ENCODE measurements at regions not wholly inside any gene's neighbourhood (a gene's known extent, or its start where the extent isn't known, plus 50 kb on each side); places are given as distances from the start of the nearest gene placed in this dataset.

DNA sequence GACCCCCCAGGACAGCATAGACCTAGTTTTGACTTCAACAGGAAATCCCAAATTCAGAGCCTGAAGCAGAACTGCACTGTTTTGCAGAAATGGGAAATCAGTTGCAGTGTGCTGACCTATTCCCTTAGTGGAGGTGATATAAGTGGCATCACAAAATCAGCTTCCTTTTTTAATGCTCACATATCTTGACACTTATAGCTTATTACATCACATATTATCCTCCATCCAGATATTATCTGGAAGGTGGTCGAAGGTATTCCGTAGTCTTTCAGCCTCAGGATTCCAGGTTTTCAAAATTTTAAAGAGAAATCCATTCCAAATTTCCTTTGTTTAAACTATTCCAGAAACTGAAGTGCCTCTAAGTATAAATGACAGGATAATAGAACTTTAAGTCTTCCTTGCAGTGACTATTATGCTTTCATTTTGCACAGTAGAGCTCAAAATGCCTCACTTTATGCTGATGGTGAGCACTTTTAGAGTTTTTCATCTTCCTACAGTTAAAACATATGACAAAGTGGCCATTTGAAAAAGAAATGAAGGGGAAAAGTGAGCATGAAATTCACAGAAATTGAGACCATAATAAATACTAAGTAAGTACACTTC is 106.4 kb upstream of the DPYD start:
- Mint-ChIP-seq H3K27ac (no peak overlapping the region), H3K4me1 (ENCODE audit: low read depth) (peaks cover 18% of the 10 kb centered on the region), H3K9me3 (no peaks in the 10 kb centered on the region), H3K27me3 (ENCODE audit: low read depth) (peaks cover 12% of the 10 kb centered on the region), H3K4me3 (ENCODE audit: low read depth) (no peak overlapping the region), H3K36me3 (ENCODE audit: low read depth) (no peaks in the 10 kb centered on the region)
- intact Hi-C loops (cut with micrococcal nuclease): no loop called here
- DNase-seq (ENCODE audit: low spot score): no peak

- no peaks in the 10 kb centered on the region for H3K9me3 Mint-ChIP-seq
- no peak overlapping the region for H3K27ac Mint-ChIP-seq
- no peaks in the 10 kb centered on the region for H3K36me3 Mint-ChIP-seq (ENCODE audit: low read depth)
- no peak overlapping the region for H3K4me3 Mint-ChIP-seq (ENCODE audit: low read depth)
- intact Hi-C loops (cut with micrococcal nuclease): no loop called here
- peaks cover 18% of the 10 kb centered on the region for H3K27me3 Mint-ChIP-seq (ENCODE audit: low read depth)
- peaks cover 20% of the 10 kb centered on the region for H3K4me1 Mint-ChIP-seq (ENCODE audit: low read depth)
- no peak for DNase-seq (ENCODE audit: low spot score)
Measured at GRCh38 chr1:98025858-98026257, 105.0 kb upstream of the DPYD start.

DNA sequence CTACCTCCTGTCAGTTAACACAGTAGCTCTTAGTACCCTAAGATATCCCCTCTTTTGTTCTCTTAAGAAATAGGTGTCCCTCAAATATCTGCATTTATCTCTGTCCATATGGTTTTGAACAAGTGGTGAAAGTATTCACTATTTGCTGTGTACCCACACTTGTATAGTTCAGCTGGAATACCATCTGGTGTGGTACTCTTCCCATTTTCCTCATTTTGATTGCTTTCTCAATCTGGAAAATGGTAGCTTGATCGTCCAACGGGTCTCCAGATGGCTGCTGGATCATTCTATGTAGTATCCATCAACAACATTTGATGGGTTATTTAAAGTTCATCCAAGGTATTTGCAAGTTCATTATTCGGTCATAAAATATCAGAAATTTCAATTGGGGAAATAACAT is 100.3 kb upstream of the DPYD start:
- Mint-ChIP-seq H3K36me3 (ENCODE audit: low read depth) (no peaks in the 10 kb centered on the region), H3K27me3 (ENCODE audit: low read depth) (peaks cover 24% of the 10 kb centered on the region), H3K4me1 (ENCODE audit: low read depth) (peaks cover 27% of the 10 kb centered on the region), H3K27ac (no peak overlapping the region), H3K9me3 (no peaks in the 10 kb centered on the region), H3K4me3 (ENCODE audit: low read depth) (no peak overlapping the region)
- intact Hi-C loops (cut with micrococcal nuclease): no loop called here
- DNase-seq (ENCODE audit: low spot score): no peak

GRCh38 chr1:98019747-98020146 is 98.9 kb upstream of the DPYD start:
- H3K4me1 Mint-ChIP-seq (ENCODE audit: low read depth): peaks cover 27% of the 10 kb centered on the region
- no peak for DNase-seq (ENCODE audit: low spot score)
- no peak overlapping the region for H3K27ac Mint-ChIP-seq
- intact Hi-C loops (cut with micrococcal nuclease): loop anchor here (5.0 kb wide), 1 partner anchor 97 kb away; the partner anchor contains the start of gene DPYD
- H3K4me3 Mint-ChIP-seq (ENCODE audit: low read depth): no peak overlapping the region
- H3K36me3 Mint-ChIP-seq (ENCODE audit: low read depth): no peaks in the 10 kb centered on the region
- no peaks in the 10 kb centered on the region for H3K9me3 Mint-ChIP-seq
- peaks cover 32% of the 10 kb centered on the region for H3K27me3 Mint-ChIP-seq (ENCODE audit: low read depth)

DNA sequence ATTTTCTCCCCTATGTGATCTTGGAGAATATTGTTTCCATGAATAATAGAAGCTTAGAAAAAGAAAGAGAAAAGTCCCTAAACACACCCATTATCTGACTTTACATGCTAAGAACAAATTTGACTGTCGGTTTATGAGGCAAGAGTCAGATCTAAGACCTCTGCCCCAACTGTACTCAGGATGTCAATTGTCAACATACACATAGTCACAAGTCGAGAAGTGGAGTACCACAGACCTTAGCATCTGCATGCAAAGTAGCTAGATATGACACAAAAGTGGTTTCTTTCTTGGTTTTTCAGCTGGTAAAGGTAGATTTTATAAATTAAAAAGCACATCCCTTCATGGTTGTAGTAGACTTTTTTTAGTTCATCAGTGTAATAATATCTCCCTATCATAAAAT is 97.2 kb upstream of the DPYD start:
- intact Hi-C loops (cut with micrococcal nuclease): loop anchor here (5.0 kb wide), 1 partner anchor 96 kb away; the partner anchor contains the start of gene DPYD
- Mint-ChIP-seq H3K4me3 (ENCODE audit: low read depth) (no peak overlapping the region), H3K36me3 (ENCODE audit: low read depth) (no peaks in the 10 kb centered on the region), H3K27ac (no peak overlapping the region), H3K9me3 (no peaks in the 10 kb centered on the region), H3K4me1 (ENCODE audit: low read depth) (peaks cover 22% of the 10 kb centered on the region), H3K27me3 (ENCODE audit: low read depth) (peaks cover 30% of the 10 kb centered on the region)
- DNase-seq (ENCODE audit: low spot score): no peak

GRCh38 chr1:98017184-98017583 is 96.3 kb upstream of the DPYD start:
- Mint-ChIP-seq H3K9me3 (no peaks in the 10 kb centered on the region), H3K27me3 (ENCODE audit: low read depth) (peaks cover 34% of the 10 kb centered on the region), H3K4me3 (ENCODE audit: low read depth) (no peak overlapping the region), H3K36me3 (ENCODE audit: low read depth) (no peaks in the 10 kb centered on the region), H3K4me1 (ENCODE audit: low read depth) (peaks cover 18% of the 10 kb centered on the region), H3K27ac (no peak overlapping the region)
- DNase-seq (ENCODE audit: low spot score): no peak
- intact Hi-C loops (cut with micrococcal nuclease): loop anchor here (5.0 kb wide), 1 partner anchor 95 kb away; the partner anchor contains the start of gene DPYD

- peaks cover 21% of the 10 kb centered on the region for H3K27me3 Mint-ChIP-seq (ENCODE audit: low read depth)
- no peaks in the 10 kb centered on the region for H3K9me3 Mint-ChIP-seq
- intact Hi-C loops (cut with micrococcal nuclease): no loop called here
- H3K27ac Mint-ChIP-seq: no peak overlapping the region
- peaks cover 10% of the 10 kb centered on the region for H3K4me1 Mint-ChIP-seq (ENCODE audit: low read depth)
- DNase-seq (ENCODE audit: low spot score): no peak
- no peak overlapping the region for H3K4me3 Mint-ChIP-seq (ENCODE audit: low read depth)
- H3K36me3 Mint-ChIP-seq (ENCODE audit: low read depth): no peaks in the 10 kb centered on the region
Measured at GRCh38 chr1:98008373-98008772, 87.5 kb upstream of the DPYD start.

- H3K4me3 Mint-ChIP-seq (ENCODE audit: low read depth): no peak overlapping the region
- peaks cover 7% of the 10 kb centered on the region for H3K27me3 Mint-ChIP-seq (ENCODE audit: low read depth)
- no peak overlapping the region for H3K27ac Mint-ChIP-seq
- DNase-seq (ENCODE audit: low spot score): no peak
- H3K36me3 Mint-ChIP-seq (ENCODE audit: low read depth): no peaks in the 10 kb centered on the region
- peaks cover 9% of the 10 kb centered on the region for H3K4me1 Mint-ChIP-seq (ENCODE audit: low read depth)
- intact Hi-C loops (cut with micrococcal nuclease): no loop called here
- H3K9me3 Mint-ChIP-seq: no peaks in the 10 kb centered on the region
Measured at GRCh38 chr1:98005326-98006010, 84.6 kb upstream of the DPYD start.

GRCh38 chr1:98003442-98003841 is 82.6 kb upstream of the DPYD start:
- H3K27ac Mint-ChIP-seq: no peak overlapping the region
- intact Hi-C loops (cut with micrococcal nuclease): loop anchor here (5.0 kb wide), 1 partner anchor 49 kb away; no protein-coding TSS in a partner anchor
- H3K4me3 Mint-ChIP-seq (ENCODE audit: low read depth): no peak overlapping the region
- peaks cover 21% of the 10 kb centered on the region for H3K27me3 Mint-ChIP-seq (ENCODE audit: low read depth)
- H3K4me1 Mint-ChIP-seq (ENCODE audit: low read depth): peaks cover 3% of the 10 kb centered on the region
- no peaks in the 10 kb centered on the region for H3K9me3 Mint-ChIP-seq
- no peak for DNase-seq (ENCODE audit: low spot score)
- H3K36me3 Mint-ChIP-seq (ENCODE audit: low read depth): no peaks in the 10 kb centered on the region

DNA sequence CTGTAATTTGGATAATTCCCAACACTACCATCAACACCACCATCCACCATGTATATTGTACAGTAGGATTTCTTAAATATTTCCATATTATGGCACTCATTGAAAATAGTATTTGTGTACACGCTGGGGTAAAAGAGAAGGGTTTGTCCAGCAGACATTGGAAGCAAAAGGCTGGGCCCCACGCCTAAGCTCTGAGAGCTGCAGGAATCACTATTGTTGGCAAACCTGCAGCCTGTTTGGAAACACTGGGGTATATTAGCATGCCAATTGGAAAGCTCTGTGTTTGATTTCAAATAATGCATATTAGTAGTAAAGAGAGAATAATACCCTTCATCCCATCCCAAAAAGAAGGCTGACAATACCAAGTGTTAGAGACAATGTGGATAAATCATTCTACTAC is 81.5 kb upstream of the DPYD start:
- no peaks in the 10 kb centered on the region for H3K9me3 Mint-ChIP-seq

GRCh38 chr1:98001764-98002163 is 80.9 kb upstream of the DPYD start:
- Mint-ChIP-seq H3K27me3 (ENCODE audit: low read depth) (peaks cover 26% of the 10 kb centered on the region), H3K4me1 (ENCODE audit: low read depth) (no peaks in the 10 kb centered on the region), H3K36me3 (ENCODE audit: low read depth) (no peaks in the 10 kb centered on the region), H3K27ac (no peak overlapping the region), H3K9me3 (no peaks in the 10 kb centered on the region), H3K4me3 (ENCODE audit: low read depth) (no peak overlapping the region)
- DNase-seq (ENCODE audit: low spot score): no peak
- intact Hi-C loops (cut with micrococcal nuclease): loop anchor here (5.0 kb wide), 1 partner anchor 51 kb away; no protein-coding TSS in a partner anchor

More for the DNA sequence above, 81.5 kb upstream of the DPYD start:
- no peak for DNase-seq (ENCODE audit: low spot score)
- H3K27me3 Mint-ChIP-seq (ENCODE audit: low read depth): peaks cover 24% of the 10 kb centered on the region
- no peak overlapping the region for H3K27ac Mint-ChIP-seq
- no peak overlapping the region for H3K4me3 Mint-ChIP-seq (ENCODE audit: low read depth)
- intact Hi-C loops (cut with micrococcal nuclease): loop anchor here (5.0 kb wide), 1 partner anchor 50 kb away; no protein-coding TSS in a partner anchor
- no peaks in the 10 kb centered on the region for H3K36me3 Mint-ChIP-seq (ENCODE audit: low read depth)
- no peaks in the 10 kb centered on the region for H3K4me1 Mint-ChIP-seq (ENCODE audit: low read depth)

GRCh38 chr1:97999320-97999719 is 78.5 kb upstream of the DPYD start:
- Mint-ChIP-seq H3K27me3 (ENCODE audit: low read depth) (peaks cover 26% of the 10 kb centered on the region), H3K4me3 (ENCODE audit: low read depth) (no peak overlapping the region), H3K36me3 (ENCODE audit: low read depth) (no peaks in the 10 kb centered on the region), H3K9me3 (no peaks in the 10 kb centered on the region), H3K4me1 (ENCODE audit: low read depth) (no peaks in the 10 kb centered on the region), H3K27ac (no peak overlapping the region)
- DNase-seq (ENCODE audit: low spot score): no peak
- intact Hi-C loops (cut with micrococcal nuclease): no loop called here

DNA sequence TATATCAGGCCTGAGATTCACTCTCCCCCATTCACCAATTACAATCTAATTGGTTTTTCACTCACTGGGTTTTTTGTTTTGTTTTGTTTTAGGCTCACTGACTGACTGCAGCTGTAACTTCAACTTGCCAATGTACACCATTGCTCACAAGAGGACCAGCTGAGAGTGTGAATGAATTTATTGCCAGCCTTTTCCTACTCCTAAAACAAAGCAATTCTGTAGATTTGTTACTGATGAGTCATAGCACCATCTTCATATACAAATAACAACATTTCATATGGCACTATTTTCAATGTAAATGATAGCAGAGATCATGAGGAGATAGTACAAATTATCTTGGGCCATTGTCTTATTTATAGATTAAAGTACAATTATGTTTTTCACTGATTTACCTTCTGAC is 76.0 kb upstream of the DPYD start:
- Mint-ChIP-seq H3K9me3 (no peaks in the 10 kb centered on the region), H3K36me3 (ENCODE audit: low read depth) (no peaks in the 10 kb centered on the region), H3K4me3 (ENCODE audit: low read depth) (no peak overlapping the region), H3K27me3 (ENCODE audit: low read depth) (peaks cover 35% of the 10 kb centered on the region), H3K27ac (no peak overlapping the region), H3K4me1 (ENCODE audit: low read depth) (no peaks in the 10 kb centered on the region)
- intact Hi-C loops (cut with micrococcal nuclease): no loop called here
- no peak for DNase-seq (ENCODE audit: low spot score)

All from activated T-helper 2 cell treated with anti-CD3 and anti-CD28 coated beads, Interferon-gamma antibody, Interleukin-2, Interleukin-4, amounts not matched to agents 10 μg/mL and 5 μg/mL and 100 μg/mL, durations not matched to agents 14 hours and 24 hours and 36 hours (primary cell).